Endothelial cell of umbilical vein (primary cell): ENCODE measurements at regions not wholly inside any gene's neighbourhood (a gene's known extent, or its start where the extent isn't known, plus 50 kb on each side); places are given as distances from the start of the nearest gene placed in this dataset.

ENCODE experiments used
- CTCF ChIP-seq, 2 donors: IDR thresholded peaks; 1 replicate in 1 of 2; 2 replicates in 1 of 2; pipeline ENCODE4 v1.5.1; 2011; ENCODE audit warnings: low read length in 2 of 2, mild to moderate bottlenecking in 2 of 2, moderate library complexity in 2 of 2, control low read depth in 1 of 2, inconsistent platforms in 1 of 2, low read depth in 1 of 2; ENCODE audit not compliant: insufficient read depth in 1 of 2; ENCODE audit errors: extremely low read depth in 1 of 2
- POLR2A ChIP-seq: IDR thresholded peaks from 2 replicates; pipeline ENCODE4 v1.6.1; 2012; ENCODE audit warnings: low read depth, mild to moderate bottlenecking, control low read depth, low read length

- no peak for TF ChIP-seq POLR2A
- no peak for TF ChIP-seq CTCF (IDR thresholded peaks at IDR 0.05; ENCODE audit: extremely low read depth in 1 of 2, insufficient read depth in 1 of 2, low read depth in 1 of 2, low read length in 2 of 2)
Observed at GRCh38 chr11:114816791-114817190, 138.5 kb downstream of the NXPE2 start.
